ENCODE measurements at regions not wholly inside any gene's neighbourhood (a gene's known extent, or its start where the extent isn't known, plus 50 kb on each side); places are given as distances from the start of the nearest gene placed in this dataset.
"Not testable (repeated sequence)": the region's sequence is repeated elsewhere in the genome, so short reads cannot be mapped to it uniquely, and the experiment has no call there.

DNA sequence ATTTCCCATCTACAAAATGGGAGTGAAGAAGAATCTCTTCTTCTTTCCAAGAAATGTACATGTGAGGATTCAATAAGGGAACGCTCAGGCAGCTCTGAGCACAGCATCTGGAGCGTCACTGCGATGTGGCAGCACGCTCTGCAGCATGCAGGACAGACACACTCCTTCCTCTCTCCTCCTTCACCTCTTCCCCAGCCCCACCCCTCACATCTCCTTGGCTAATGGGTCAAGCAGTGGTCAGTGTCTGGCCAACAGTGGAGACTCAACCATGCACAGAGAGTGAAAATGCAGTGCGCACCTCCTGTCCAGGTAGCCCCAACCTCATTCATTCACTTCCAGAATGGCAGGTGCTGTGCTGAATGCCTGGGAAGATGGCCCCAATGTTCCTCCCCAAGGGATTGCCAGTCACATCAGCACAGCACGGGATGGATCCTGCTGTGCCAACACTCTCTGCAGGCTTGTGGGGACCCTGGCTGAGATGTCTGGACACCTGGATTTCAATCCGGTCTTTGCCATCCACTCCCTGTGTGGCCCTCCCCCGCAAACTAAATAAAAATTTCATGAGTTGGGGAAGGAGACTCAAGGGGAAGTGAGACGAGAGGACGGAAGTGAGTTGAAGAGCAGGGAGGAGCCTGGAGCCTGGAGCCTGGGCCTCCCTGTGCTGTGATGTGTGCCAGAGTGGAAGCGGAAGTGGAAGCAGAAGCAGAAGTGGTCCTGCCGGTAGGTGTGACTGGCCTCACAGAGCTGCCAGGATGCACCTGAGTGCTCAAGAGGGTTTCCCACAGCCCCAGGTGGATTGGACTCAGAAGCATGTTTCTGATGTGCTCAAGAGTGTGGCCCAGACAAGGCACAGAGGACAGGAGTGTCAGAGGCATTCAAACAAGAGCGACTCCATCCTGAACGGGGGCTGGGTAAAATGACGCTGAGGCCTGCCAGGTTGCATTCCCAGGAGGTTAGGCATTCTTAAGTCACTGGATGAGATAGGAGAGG is 163.9 kb downstream of the SMAD6 start:
- no peak for DNase-seq

GRCh38 chr15:66866656-66867055 is 164.6 kb downstream of the SMAD6 start:
- DNase-seq = no peak

DNA sequence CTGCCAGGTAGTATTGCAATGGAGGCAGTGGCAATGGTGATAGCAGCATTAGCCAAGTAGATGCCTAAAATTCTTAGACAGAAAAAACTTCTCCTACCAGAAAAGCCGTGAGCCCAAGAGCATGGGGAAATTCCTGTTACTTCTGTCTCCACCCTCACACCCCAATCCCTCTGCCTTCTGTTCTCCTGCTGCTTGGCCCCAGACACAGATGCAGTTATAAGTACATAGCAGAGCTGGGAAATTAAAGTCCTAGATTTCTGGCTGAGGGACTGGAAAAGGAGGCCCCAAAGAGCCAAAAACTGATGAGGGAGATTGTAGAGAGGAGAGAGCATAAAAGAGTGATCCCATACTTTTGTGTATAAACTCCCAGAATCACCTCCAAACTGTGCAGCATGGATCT is 166.9 kb downstream of the SMAD6 start:
- DNase-seq = no peak

- DNase-seq = no peak
These were observed 168.9 kb downstream of the SMAD6 start for GRCh38 chr15:66870880-66871388.

DNA sequence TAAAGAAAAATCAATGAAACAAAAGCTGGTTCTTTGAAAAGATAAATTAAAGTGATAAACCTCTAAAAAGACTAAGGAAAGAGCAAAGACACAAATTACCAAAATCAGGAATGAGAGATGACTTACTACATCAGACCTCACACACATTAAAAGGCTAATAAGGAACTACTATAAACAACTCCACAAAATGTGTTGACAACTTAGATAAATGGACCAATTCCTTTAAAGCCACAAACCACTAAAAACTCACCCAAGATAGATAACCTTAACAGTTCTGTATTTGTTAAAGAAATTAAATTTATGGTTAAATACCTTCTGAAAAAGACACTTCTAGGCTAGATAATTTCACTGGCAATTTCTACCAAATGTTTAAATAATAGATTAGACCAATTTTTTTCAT is 170.4 kb downstream of the SMAD6 start:
- DNase-seq = no peak

- not testable (repeated sequence) for DNase-seq
These were observed 171.3 kb downstream of the SMAD6 start for GRCh38 chr15:66873331-66873730.

DNA sequence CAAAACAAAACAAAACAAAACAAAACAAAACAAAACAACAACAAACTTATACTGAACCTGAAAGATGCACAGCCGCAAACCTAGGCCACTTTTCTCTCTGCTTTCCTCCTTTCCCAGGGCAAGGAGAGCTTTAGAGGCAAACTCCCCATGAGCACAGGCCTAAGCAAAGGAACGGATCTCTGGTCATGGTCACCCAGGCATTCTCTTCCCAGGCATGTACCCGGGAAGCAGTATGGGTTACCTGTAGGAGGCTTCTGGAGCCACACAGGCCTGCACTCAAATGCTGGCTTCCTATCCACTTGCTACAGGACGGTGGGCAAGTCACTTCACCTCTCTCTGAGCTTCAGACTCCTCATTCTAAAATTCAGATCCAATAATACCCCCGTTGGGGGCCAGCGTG is 171.8 kb downstream of the SMAD6 start:
- no peak for DNase-seq

DNA sequence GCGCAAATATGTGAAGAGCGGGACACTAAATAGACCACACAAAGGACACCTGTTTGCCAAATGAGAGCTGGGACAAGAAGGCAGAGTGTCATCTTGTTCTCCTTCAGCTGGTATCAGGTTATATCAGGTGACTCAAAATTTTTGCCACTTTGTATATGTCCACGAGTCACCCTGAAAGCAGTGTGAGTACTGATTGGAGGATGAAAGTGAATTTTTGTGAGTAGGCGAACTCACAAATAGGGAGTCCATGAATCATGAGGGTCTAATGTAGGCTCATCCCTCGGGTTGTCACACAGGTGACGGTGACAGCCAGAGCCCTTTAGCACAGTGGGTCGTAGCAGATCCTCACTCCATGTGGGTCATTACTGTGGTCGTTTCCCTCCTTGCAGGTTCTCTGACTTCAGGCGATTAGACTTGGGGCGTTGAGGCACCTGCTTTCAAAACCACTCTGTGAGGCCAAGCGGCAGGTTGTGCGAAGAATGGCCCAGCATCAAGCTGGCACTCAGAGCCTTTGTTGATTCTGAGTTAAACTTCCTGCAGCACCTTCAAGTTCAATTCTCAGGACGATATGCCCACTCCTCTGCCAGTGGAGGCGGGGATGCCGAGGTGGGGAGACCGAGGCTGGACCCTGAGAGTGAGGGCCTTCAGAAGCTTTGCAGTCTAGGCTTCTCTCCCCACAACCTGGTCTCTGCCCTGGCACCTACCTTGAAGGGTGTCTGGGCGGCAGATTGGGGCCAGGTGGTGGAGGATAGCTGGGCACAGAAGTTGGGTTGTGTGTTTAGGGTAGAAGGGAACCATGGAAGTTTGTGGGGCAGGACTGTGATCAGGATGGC is 173.8 kb downstream of the SMAD6 start:
- DNase-seq = no peak

GRCh38 chr15:66876421-66876730 is 174.3 kb downstream of the SMAD6 start:
- no peak for DNase-seq

DNA sequence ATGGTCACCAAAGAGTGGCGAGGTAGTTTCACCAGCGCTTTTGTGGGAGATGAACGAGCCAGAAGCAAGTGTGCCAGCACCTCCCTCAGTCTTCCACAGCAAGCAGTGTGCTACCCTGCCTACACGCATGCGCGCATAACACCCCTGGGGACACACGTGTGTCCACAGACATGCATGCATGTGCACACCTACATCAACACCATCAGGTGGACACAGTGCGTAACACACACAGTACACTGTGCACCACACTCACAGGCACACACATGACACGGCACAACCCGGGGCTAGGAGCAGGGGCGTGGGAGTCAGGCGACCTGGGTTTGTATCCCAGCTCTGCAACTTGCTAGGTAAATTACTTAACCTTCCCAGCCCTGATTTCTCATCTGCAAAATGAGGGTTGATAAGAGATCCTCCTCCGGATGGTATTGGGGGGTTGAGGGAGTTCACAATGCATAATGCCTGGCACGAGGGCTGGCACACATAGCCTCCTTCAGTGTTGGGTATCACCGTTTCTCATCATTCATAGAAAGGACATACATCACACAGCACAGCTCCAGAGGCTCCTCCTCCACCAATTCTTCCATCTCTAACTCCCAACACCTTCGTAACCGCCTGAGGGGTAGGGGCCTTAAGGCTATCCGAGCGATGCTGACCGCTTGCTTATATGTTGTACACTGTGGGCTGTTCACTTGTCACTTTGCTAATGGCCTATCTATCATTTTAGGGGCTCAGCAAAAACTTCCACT is 174.9 kb downstream of the SMAD6 start:
- DNase-seq = no peak

DNA sequence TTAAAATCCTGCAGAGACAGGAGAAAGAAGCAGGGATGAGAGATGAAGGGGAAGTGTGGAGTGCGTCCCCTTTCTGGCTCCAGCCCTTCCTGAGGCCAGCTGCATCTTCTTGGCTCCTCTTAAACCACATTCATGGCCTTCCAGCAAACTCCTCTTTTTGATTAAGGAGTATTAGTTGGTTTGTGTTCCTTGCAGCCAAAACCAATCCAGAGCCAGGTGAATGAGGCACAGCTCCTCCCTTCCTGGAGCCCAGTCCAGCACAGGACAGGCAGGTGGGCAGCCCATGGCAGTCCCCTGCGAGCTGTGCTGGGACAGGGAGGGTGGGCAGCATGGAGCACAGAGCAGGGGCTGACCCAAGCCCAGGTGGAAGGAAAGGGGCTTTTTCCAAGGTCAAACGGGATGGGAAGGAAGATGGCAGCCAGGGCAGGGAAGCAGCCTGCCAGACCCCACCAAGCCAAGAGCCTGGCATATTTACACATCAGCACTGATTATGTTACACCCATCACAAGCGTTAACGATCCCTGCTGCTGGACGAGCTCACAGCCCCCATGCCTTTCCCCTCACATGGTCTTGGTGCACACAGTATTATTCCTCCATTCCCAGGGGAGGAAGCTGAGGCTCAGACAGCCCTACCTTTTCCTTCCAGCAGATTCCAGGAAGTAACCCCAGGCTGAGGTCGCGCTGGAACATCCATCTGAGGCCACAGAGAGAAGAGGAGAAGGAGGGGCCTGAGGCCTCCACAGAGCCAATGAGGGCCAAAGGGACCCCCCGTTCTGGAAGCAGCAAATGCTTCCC is 175.6 kb downstream of the SMAD6 start:
- no peak for DNase-seq

DNA sequence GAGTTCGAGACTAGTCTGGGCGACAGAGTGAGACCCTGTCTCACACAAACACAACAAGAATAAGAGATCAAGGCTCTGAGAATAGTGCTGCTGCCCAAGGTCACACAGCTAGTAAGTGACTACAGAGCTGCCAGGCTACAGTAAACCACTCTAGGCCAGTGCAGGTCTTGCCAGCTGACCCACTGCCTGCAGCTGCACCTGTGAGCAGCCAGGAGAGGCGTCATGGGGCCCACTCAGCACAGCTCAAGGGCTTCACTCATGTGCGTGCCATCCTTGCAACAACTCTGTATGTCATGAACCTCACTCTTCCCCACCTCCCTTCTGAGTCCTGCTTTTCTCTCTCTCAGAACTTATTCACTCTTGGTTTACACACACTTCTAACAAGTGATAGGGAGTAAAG is 176.7 kb downstream of the SMAD6 start:
- DNase-seq = no peak

- no peak for DNase-seq
These were observed 177.7 kb downstream of the SMAD6 start for GRCh38 chr15:66879531-66880368.

GRCh38 chr15:66880380-66881155 is 178.5 kb downstream of the SMAD6 start:
- DNase-seq = no peak

- DNase-seq = no peak
These were observed 179.3 kb downstream of the SMAD6 start for GRCh38 chr15:66881173-66881905.

DNA sequence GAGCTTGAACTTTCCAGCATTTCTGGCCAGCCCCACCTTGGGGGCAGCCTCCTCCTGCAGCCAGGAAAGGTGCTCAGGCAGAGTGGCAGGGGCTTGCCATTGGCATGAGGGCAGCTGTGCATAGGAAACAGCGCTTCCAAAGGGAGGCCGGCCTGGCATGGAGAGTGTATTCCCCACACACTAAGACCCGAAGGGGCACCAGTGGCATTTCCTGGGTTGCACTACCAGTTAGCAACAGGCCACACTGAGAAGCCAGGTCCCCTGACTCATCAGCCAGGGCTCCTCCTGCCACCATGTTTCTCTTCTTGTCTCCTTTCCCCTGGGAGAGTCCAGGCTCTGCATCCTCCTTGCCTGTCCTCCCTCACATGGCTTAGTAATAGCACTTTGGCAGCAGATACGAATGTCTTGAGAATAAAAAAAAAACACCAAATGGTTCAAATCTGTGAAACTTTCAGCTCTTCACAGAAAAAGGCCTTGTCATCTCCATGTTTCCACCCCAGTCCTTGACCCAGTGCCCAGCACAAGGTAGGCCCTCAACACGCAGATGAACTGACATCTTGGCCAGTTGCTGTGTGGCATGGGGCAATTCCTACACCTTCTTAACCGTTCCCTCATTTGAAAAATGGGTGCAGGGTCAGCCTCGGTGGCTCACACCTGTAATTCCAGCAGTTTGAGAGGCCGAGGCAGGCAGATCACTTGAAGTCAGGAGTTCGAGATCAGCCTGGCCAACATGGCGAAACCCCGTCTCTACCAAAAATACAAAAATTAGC is 180.4 kb downstream of the SMAD6 start:
- DNase-seq = no peak

DNA sequence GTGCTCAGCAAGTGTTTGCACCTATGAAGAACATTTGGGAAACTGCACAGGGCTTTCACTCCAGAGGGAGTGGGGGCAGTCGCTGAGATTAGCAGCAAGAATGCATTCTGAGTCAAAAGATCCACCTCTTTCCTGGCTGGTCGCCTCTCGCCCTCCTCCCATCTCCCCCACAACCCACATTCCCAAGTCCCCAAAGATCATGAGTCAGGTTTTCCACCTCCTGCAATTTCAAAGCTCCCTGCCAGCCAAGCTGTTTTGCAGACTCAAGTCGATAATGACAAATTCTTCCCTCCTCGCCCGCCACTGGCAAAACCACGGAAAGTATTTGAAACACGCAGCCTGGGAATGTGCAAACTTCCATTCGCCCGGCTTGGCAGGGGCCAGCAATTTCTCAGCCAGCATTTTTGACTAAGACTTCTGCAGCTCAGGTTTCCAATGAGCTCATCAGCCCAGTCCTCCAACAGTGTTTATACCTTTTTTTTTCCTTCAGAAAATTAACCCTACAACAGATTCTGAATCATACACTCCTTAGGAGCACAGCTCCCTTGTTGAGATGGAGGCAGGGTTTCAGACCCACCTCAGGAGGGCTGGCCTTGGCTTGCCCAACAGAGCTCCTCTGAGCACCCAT is 181.4 kb downstream of the SMAD6 start:
- no peak for DNase-seq

- no peak for DNase-seq
These were observed 181.2 kb upstream of the SMAD3 start for GRCh38 chr15:66884115-66884622.

Measured in effector CD8-positive, alpha-beta T cell (primary cell).